ENCODE measurements at regions not wholly inside any gene's neighbourhood (a gene's known extent, or its start where the extent isn't known, plus 50 kb on each side); places are given as distances from the start of the nearest gene placed in this dataset.

- no peak for DNase-seq (ENCODE audit: low read depth, low spot score)
- Histone ChIP-seq H3K27ac (ENCODE audit: low read depth, low read length) (no peak overlapping the region), H3K4me2 (ENCODE audit: low read length) (no peak overlapping the region), H2AFZ (ENCODE audit: low read depth, low read length, poor library complexity, severe bottlenecking) (no peak overlapping the region), H3K9ac (ENCODE audit: low read length) (no peak overlapping the region), H3K9me2 (ENCODE audit: insufficient read depth) (no peaks in the 10 kb centered on the region), H3K4me3 (replicated peaks in 1 of 2; ENCODE audit: low read depth in 1 of 2, low read length in 2 of 2) (no peak overlapping the region), H3K27me3 (ENCODE audit: insufficient read depth, low read length) (0 out of 2 replicates have a peak, but pooled peaks cover 7% of the 10 kb centered on the region), H4K20me1 (ENCODE audit: insufficient read depth) (no peaks in the 10 kb centered on the region), H3K4me1 (ENCODE audit: control insufficient read depth in 1 of 2, insufficient read depth in 2 of 2, low read length in 2 of 2) (peaks cover 4 to 9% of the 10 kb centered on the region in 2 experiments; a peak in 3 of 4 replicates), H3K36me3 (ENCODE audit: control insufficient read depth in 1 of 2, insufficient read depth in 2 of 2, low read length in 2 of 2) (no peaks in the 10 kb centered on the region), H3K79me2 (ENCODE audit: insufficient read depth, low read length) (no peaks in the 10 kb centered on the region), H3K9me3 (ENCODE audit: control insufficient read depth in 1 of 2, insufficient read depth in 1 of 2, low read depth in 1 of 2, low read length in 2 of 2) (no peaks in the 10 kb centered on the region)
- TF ChIP-seq ZFX (IDR thresholded peaks at IDR 0.05) (no peak), SIN3A (IDR thresholded peaks at IDR 0.05; ENCODE audit: low read depth) (no peak), POLR2A (IDR thresholded peaks at IDR 0.05; ENCODE audit: borderline replicate concordance, extremely low read depth, insufficient read depth, insufficient read length) (no peak), CTCF (IDR thresholded peaks at IDR 0.05 in 2 of 3, conservative IDR thresholded peaks at IDR 0.05 in 1 of 3; ENCODE audit: borderline replicate concordance in 1 of 3, insufficient read depth in 1 of 3, low read depth in 2 of 3, low read length in 2 of 3) (no peak), SP1 (IDR thresholded peaks at IDR 0.05; ENCODE audit: low read depth) (no peak), SRF (IDR thresholded peaks at IDR 0.05; ENCODE audit: low read depth) (no peak), ZBTB33 (IDR thresholded peaks at IDR 0.05; ENCODE audit: extremely low read depth, insufficient replicate concordance, low read length) (no peak), EGR1 (IDR thresholded peaks at IDR 0.05; ENCODE audit: low read depth) (no peak), POLR2AphosphoS5 (IDR thresholded peaks at IDR 0.05; ENCODE audit: low read depth, low read length) (no peak), CBX3 (IDR thresholded peaks at IDR 0.05; ENCODE audit: low read depth) (no peak), REST (IDR thresholded peaks at IDR 0.05; ENCODE audit: low read depth) (no peak), RAD21 (IDR thresholded peaks at IDR 0.05; ENCODE audit: low read depth) (no peak), EZH2phosphoT487 (IDR thresholded peaks at IDR 0.05; ENCODE audit: borderline replicate concordance) (no peak), TCF7L2 (IDR thresholded peaks at IDR 0.05; ENCODE audit: borderline replicate concordance, extremely low read depth, insufficient read depth, insufficient read length) (no peak), FOSL1 (IDR thresholded peaks at IDR 0.05; ENCODE audit: low read depth) (no peak), MAX (IDR thresholded peaks at IDR 0.05) (no peak), JUND (IDR thresholded peaks at IDR 0.05) (no peak), YY1 (IDR thresholded peaks at IDR 0.05; ENCODE audit: extremely low read depth, insufficient replicate concordance, low read depth, low read length) (no peak)
- POLR2A ChIA-PET, result no interaction called here
- intact Hi-C loops (cut with micrococcal nuclease), result no loop called here
- BruUV-seq (replicated peaks), result no TSS peak
- CTCF ChIA-PET, result no interaction called here
- RAD21 ChIA-PET (ENCODE audit: low non-redundant PET in 1 of 2, low total read pairs in 2 of 2, uncharacterized antibody in 2 of 2, unreplicated experiment in 2 of 2), result no interaction called here
- ATAC-seq, result no peak
These were observed 118.6 kb upstream of the MYL2 start for GRCh38 chr12:111038941-111039340.
